ENCODE measurements at regions not wholly inside any gene's neighbourhood (a gene's known extent, or its start where the extent isn't known, plus 50 kb on each side); places are given as distances from the start of the nearest gene placed in this dataset.

GRCh38 chr4:137200322-137200721, 332.0 kb downstream of the PCDH18 start:
- DNase-seq (ENCODE audit: low spot score) = no peak

- DNase-seq (ENCODE audit: low spot score) = no peak
Measured at GRCh38 chr4:137198791-137199190, 333.5 kb downstream of the PCDH18 start.

GRCh38 chr4:137194670-137195069, 337.6 kb downstream of the PCDH18 start:
- no peak for DNase-seq (ENCODE audit: low spot score)

- DNase-seq (ENCODE audit: low spot score) = no peak
Measured at GRCh38 chr4:137193564-137193963, 338.7 kb downstream of the PCDH18 start.

- DNase-seq (ENCODE audit: low spot score) = no peak
Measured at GRCh38 chr4:137181293-137181899, 350.9 kb downstream of the PCDH18 start.

- no peak for DNase-seq (ENCODE audit: low spot score)
Measured at GRCh38 chr4:137180349-137180748, 351.9 kb downstream of the PCDH18 start.

- no peak for DNase-seq (ENCODE audit: low spot score)
Measured at GRCh38 chr4:137156807-137157206, 375.5 kb downstream of the PCDH18 start.

GRCh38 chr4:137156054-137156453, 376.2 kb downstream of the PCDH18 start:
- no peak for DNase-seq (ENCODE audit: low spot score)

GRCh38 chr4:137131201-137131600, 401.1 kb downstream of the PCDH18 start:
- DNase-seq (ENCODE audit: low spot score) = no peak

GRCh38 chr4:137129845-137130244, 402.4 kb downstream of the PCDH18 start:
- DNase-seq (ENCODE audit: low spot score) = no peak

GRCh38 chr4:137129441-137129840, 402.9 kb downstream of the PCDH18 start:
- no peak for DNase-seq (ENCODE audit: low spot score)

- no peak for DNase-seq (ENCODE audit: low spot score)
Measured at GRCh38 chr4:137125011-137125410, 407.3 kb downstream of the PCDH18 start.

- no peak for DNase-seq (ENCODE audit: low spot score)
Measured at GRCh38 chr4:137124278-137124932, 407.9 kb downstream of the PCDH18 start.

- no peak for DNase-seq (ENCODE audit: low spot score)
Measured at GRCh38 chr4:137122876-137123275, 409.4 kb downstream of the PCDH18 start.

- DNase-seq (ENCODE audit: low spot score) = no peak
Measured at GRCh38 chr4:137116144-137116543, 416.1 kb downstream of the PCDH18 start.

- no peak for DNase-seq (ENCODE audit: low spot score)
Measured at GRCh38 chr4:137106733-137107132, 425.6 kb downstream of the PCDH18 start.

GRCh38 chr4:137106287-137106686, 426.0 kb downstream of the PCDH18 start:
- DNase-seq (ENCODE audit: low spot score) = no peak

- no peak for DNase-seq (ENCODE audit: low spot score)
Measured at GRCh38 chr4:137090951-137091350, 441.3 kb downstream of the PCDH18 start.

GRCh38 chr4:137083571-137084135, 448.6 kb downstream of the PCDH18 start:
- no peak for DNase-seq (ENCODE audit: low spot score)

GRCh38 chr4:137082061-137082460, 450.2 kb downstream of the PCDH18 start:
- DNase-seq (ENCODE audit: low spot score) = no peak

GRCh38 chr4:137076908-137077307, 455.4 kb downstream of the PCDH18 start:
- no peak for DNase-seq (ENCODE audit: low spot score)

- no peak for DNase-seq (ENCODE audit: low spot score)
Measured at GRCh38 chr4:137075586-137075985, 456.7 kb downstream of the PCDH18 start.

GRCh38 chr4:137070614-137071013, 461.7 kb downstream of the PCDH18 start:
- no peak for DNase-seq (ENCODE audit: low spot score)

GRCh38 chr4:137069473-137069872, 462.8 kb downstream of the PCDH18 start:
- DNase-seq (ENCODE audit: low spot score) = no peak
